ENCODE measurements at regions not wholly inside any gene's neighbourhood (a gene's known extent, or its start where the extent isn't known, plus 50 kb on each side); places are given as distances from the start of the nearest gene placed in this dataset.
A peak's percentile ranks its signal among the peaks of the same experiment; 100 is the strongest.

DNA sequence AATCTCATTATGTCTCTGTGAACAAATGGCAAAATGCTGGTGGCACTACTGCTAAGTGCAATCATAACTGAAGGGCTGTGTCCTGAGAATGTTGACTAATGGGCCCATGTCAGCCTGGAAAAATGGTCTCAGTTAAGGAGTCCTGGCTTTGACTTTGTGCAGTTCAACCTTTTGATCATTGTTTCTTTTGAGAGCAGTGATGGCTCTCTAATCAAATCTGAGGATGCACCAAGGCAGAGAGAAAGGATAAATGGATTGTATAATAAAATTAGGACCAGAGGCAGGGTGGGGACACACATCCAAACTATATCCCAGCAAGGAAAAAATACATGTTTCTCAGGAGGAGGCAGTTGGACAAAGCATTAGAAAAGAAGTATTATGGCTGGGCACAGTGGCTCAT lies 59.6 kb upstream of the SYN3 start:
- TF ChIP-seq, protein P1, sequence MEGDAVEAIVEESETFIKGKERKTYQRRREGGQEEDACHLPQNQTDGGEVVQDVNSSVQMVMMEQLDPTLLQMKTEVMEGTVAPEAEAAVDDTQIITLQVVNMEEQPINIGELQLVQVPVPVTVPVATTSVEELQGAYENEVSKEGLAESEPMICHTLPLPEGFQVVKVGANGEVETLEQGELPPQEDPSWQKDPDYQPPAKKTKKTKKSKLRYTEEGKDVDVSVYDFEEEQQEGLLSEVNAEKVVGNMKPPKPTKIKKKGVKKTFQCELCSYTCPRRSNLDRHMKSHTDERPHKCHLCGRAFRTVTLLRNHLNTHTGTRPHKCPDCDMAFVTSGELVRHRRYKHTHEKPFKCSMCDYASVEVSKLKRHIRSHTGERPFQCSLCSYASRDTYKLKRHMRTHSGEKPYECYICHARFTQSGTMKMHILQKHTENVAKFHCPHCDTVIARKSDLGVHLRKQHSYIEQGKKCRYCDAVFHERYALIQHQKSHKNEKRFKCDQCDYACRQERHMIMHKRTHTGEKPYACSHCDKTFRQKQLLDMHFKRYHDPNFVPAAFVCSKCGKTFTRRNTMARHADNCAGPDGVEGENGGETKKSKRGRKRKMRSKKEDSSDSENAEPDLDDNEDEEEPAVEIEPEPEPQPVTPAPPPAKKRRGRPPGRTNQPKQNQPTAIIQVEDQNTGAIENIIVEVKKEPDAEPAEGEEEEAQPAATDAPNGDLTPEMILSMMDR (IDR thresholded peaks at IDR 0.05; ENCODE audit: control extremely low read depth, extremely low read depth) = no peak
- no peak overlapping the region for H3K4me3 ChIP-seq
- H3K27me3 ChIP-seq (ENCODE audit: control insufficient read depth in 3 of 3, insufficient read depth in 3 of 3, low read length in 2 of 3) = no peaks in the 10 kb centered on the region
- no peak for DNase-seq
- no peaks in the 10 kb centered on the region for H3K9me3 ChIP-seq (ENCODE audit: control insufficient read depth in 4 of 4, insufficient read depth in 3 of 4, low read length in 3 of 4)
- H3K27ac ChIP-seq (ENCODE audit: low read depth in 1 of 2, low read length in 1 of 2) = no peak overlapping the region
- no peaks in the 10 kb centered on the region for H3K36me3 ChIP-seq (ENCODE audit: control insufficient read depth in 4 of 4, insufficient read depth in 4 of 4, low read length in 4 of 4)
- no peak overlapping the region for H3K9ac ChIP-seq (ENCODE audit: insufficient read depth in 1 of 2, low read length in 2 of 2)
- H3K4me1 ChIP-seq (ENCODE audit: control insufficient read depth in 5 of 5, insufficient read depth in 5 of 5, low read length in 5 of 5) = no peaks in the 10 kb centered on the region
- no peak for ATAC-seq (ENCODE audit: insufficient read depth, low FRiP score)

DNA sequence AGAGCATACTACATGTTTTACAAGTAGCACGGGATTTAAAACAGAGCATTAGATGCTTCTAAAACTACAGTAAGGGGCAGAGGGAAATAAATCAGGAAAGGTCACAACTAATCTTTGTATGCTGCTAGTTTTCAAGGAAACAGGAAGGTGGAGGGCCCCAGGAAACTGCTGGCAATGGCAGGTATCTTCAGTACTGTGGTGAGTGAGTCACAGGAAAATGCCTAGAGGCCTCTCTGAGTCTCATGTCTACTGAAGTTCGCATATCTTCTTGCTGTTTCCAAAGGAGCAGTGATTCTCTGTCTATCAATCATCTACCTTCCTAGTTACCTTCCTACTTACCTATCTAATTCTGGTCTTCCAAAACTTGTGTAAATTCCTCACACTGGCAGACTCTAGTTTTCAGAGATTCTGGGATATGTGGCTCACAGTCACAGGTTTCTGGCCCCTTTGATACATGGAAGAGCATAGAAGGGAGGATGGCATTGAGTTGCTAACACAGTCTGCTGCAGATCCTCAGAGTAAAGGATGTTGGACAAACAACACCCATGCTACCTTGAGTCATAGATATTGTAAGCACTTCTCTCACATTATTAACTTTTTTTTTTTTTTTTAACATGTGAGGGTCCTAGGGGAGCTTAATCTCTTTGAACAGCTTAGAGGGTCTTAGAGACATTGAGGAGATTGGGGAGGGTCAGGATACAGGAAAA lies 58.8 kb upstream of the SYN3 start:
- Histone ChIP-seq H3K4me3 (no peak overlapping the region), H3K27me3 (ENCODE audit: control insufficient read depth in 3 of 3, insufficient read depth in 3 of 3, low read length in 2 of 3) (no peaks in the 10 kb centered on the region), H3K9ac (ENCODE audit: insufficient read depth in 1 of 2, low read length in 2 of 2) (no peak overlapping the region), H3K27ac (ENCODE audit: low read depth in 1 of 2, low read length in 1 of 2) (no peak overlapping the region), H3K36me3 (ENCODE audit: control insufficient read depth in 4 of 4, insufficient read depth in 4 of 4, low read length in 4 of 4) (no peaks in the 10 kb centered on the region), H3K9me3 (ENCODE audit: control insufficient read depth in 4 of 4, insufficient read depth in 3 of 4, low read length in 3 of 4) (no peaks in the 10 kb centered on the region), H3K4me1 (ENCODE audit: control insufficient read depth in 5 of 5, insufficient read depth in 5 of 5, low read length in 5 of 5) (no peaks in the 10 kb centered on the region)
- TF ChIP-seq, protein P1 (IDR thresholded peaks at IDR 0.05; ENCODE audit: control extremely low read depth, extremely low read depth) = no peak
- 46 to 63% methylated on average over 2 of the region's 2 CpGs for WGBS, 2 donors
- no peak for ATAC-seq (ENCODE audit: insufficient read depth, low FRiP score)
- no peak for DNase-seq

- TF ChIP-seq, protein P1 (IDR thresholded peaks at IDR 0.05; ENCODE audit: control extremely low read depth, extremely low read depth) = no peak
- Histone ChIP-seq H3K27ac (ENCODE audit: low read depth in 1 of 2, low read length in 1 of 2) (no peak overlapping the region), H3K9me3 (ENCODE audit: control insufficient read depth in 4 of 4, insufficient read depth in 3 of 4, low read length in 3 of 4) (no peaks in the 10 kb centered on the region), H3K4me3 (no peak overlapping the region), H3K36me3 (ENCODE audit: control insufficient read depth in 4 of 4, insufficient read depth in 4 of 4, low read length in 4 of 4) (no peaks in the 10 kb centered on the region), H3K9ac (ENCODE audit: insufficient read depth in 1 of 2, low read length in 2 of 2) (no peak overlapping the region), H3K4me1 (ENCODE audit: control insufficient read depth in 5 of 5, insufficient read depth in 5 of 5, low read length in 5 of 5) (no peaks in the 10 kb centered on the region), H3K27me3 (ENCODE audit: control insufficient read depth in 3 of 3, insufficient read depth in 3 of 3, low read length in 2 of 3) (no peaks in the 10 kb centered on the region)
- DNase-seq = no peak
- no peak for ATAC-seq (ENCODE audit: insufficient read depth, low FRiP score)
Measured at GRCh38 chr22:33114565-33114964, 56.4 kb upstream of the SYN3 start.

GRCh38 chr22:33112580-33112979 lies 54.4 kb upstream of the SYN3 start:
- Histone ChIP-seq H3K4me3 (no peak overlapping the region), H3K4me1 (ENCODE audit: control insufficient read depth in 5 of 5, insufficient read depth in 5 of 5, low read length in 5 of 5) (no peaks in the 10 kb centered on the region), H3K27ac (ENCODE audit: low read depth in 1 of 2, low read length in 1 of 2) (no peak overlapping the region), H3K36me3 (ENCODE audit: control insufficient read depth in 4 of 4, insufficient read depth in 4 of 4, low read length in 4 of 4) (no peaks in the 10 kb centered on the region), H3K9ac (ENCODE audit: insufficient read depth in 1 of 2, low read length in 2 of 2) (no peak overlapping the region), H3K9me3 (ENCODE audit: control insufficient read depth in 4 of 4, insufficient read depth in 3 of 4, low read length in 3 of 4) (no peaks in the 10 kb centered on the region), H3K27me3 (ENCODE audit: control insufficient read depth in 3 of 3, insufficient read depth in 3 of 3, low read length in 2 of 3) (no peaks in the 10 kb centered on the region)
- TF ChIP-seq, protein P1 (IDR thresholded peaks at IDR 0.05; ENCODE audit: control extremely low read depth, extremely low read depth) = no peak
- WGBS, 2 donors = 6 to 11% methylated on average over 1 of the region's 1 CpG
- DNase-seq (peak in 2 of 3 donors; percentile 2 to 3), ATAC-seq (ENCODE audit: insufficient read depth, low FRiP score) (no peak)
